SU-DHL-6 (cell line): ENCODE measurements at regions not wholly inside any gene's neighbourhood (a gene's known extent, or its start where the extent isn't known, plus 50 kb on each side); places are given as distances from the start of the nearest gene placed in this dataset.

Source experiments
- H2AFZ ChIP-seq: fragments of 200-600 bp; sonication (generic); 2 replicates; pipeline ENCODE4 v1.6.1; 2014; ENCODE audit warnings: low read depth, mild to moderate bottlenecking, moderate library complexity, mixed read lengths, antibody characterized with exemption, low read length; ENCODE audit not compliant: severe bottlenecking
- H3F3A ChIP-seq: fragments of 200-600 bp; shearing (Covaris generic); 2 replicates; pipeline ENCODE4 v1.6.0; 2016; ENCODE audit warnings: antibody characterized with exemption, mild to moderate bottlenecking; ENCODE audit not compliant: insufficient read depth
- H3K27ac ChIP-seq: fragments of 200-600 bp; sonication (generic); 2 replicates; pipeline ENCODE4 v1.5.1; 2016; ENCODE audit warnings: low read depth, mild to moderate bottlenecking, low read length, moderate library complexity, mixed read lengths
- H3K27me3 ChIP-seq: fragments of 200-600 bp; sonication (generic), shearing (Covaris generic); 2 replicates; pipeline ENCODE4 v1.6.0; 2014; ENCODE audit warnings: mild to moderate bottlenecking, low read length
- H3K36me3 ChIP-seq: fragments of 200-600 bp; sonication (generic); 2 replicates; pipeline ENCODE4 v1.6.1; 2014; ENCODE audit warnings: mild to moderate bottlenecking, low read length, mixed read lengths
- H3K4me2 ChIP-seq: fragments of 300-600, 200-600 bp; shearing (Covaris generic), sonication (generic); 2 replicates; pipeline ENCODE4 v1.6.0; 2014; ENCODE audit warnings: low read length, low read depth, mild to moderate bottlenecking; ENCODE audit not compliant: poor library complexity, severe bottlenecking
- H3K4me3 ChIP-seq: fragments of 200-600 bp; sonication (generic); 2 replicates; pipeline ENCODE4 v1.5.1; 2014; ENCODE audit warnings: antibody characterized with exemption, low read length, mild to moderate bottlenecking, mixed read lengths; ENCODE audit not compliant: insufficient read depth, poor library complexity, severe bottlenecking
- H3K79me2 ChIP-seq: fragments of 200-600 bp; sonication (generic); 2 replicates; pipeline ENCODE4 v1.6.1; 2014; ENCODE audit warnings: mild to moderate bottlenecking, low read length, moderate library complexity; ENCODE audit not compliant: insufficient read depth
- H3K9ac ChIP-seq: fragments of 200-600 bp; sonication (generic); 2 replicates; pipeline ENCODE4 v1.7.0; 2014; ENCODE audit warnings: mild to moderate bottlenecking, low read length
- H3K9me2 ChIP-seq: fragments of 200-600 bp; sonication (generic); replicated peaks from 2 replicates; pipeline ENCODE4 v1.6.1; 2014; ENCODE audit warnings: low read length; ENCODE audit not compliant: insufficient read depth
- H3K9me3 ChIP-seq: fragments of 200-600 bp; sonication (generic); 2 replicates; pipeline ENCODE4 v1.6.1; 2014; ENCODE audit warnings: low read length, mixed read lengths; ENCODE audit not compliant: insufficient read depth
- H4K20me1 ChIP-seq: fragments of 200-600 bp; sonication (generic); 2 replicates; pipeline ENCODE4 v1.6.1; 2014; ENCODE audit warnings: low read depth, mild to moderate bottlenecking, antibody characterized with exemption, low read length, moderate library complexity, mixed read lengths
- EZH2phosphoT487 ChIP-seq: fragments of 200-600 bp; sonication (generic), shearing (Covaris generic); conservative IDR thresholded peaks from 2 replicates; pipeline ENCODE4 v1.6.1; 2018; ENCODE audit warnings: mild to moderate bottlenecking, antibody characterized with exemption, low read length, moderate library complexity, mixed read lengths
- TF ChIP-seq, protein P1 (sequence below): fragments of 200-600 bp; sonication (generic); IDR thresholded peaks from one replicate; pipeline ENCODE4 v1.5.1; 2017; ENCODE audit warnings: antibody characterized with exemption, mild to moderate bottlenecking, low read length, moderate library complexity; ENCODE audit not compliant: insufficient read depth, poor library complexity, severe bottlenecking

DNA sequence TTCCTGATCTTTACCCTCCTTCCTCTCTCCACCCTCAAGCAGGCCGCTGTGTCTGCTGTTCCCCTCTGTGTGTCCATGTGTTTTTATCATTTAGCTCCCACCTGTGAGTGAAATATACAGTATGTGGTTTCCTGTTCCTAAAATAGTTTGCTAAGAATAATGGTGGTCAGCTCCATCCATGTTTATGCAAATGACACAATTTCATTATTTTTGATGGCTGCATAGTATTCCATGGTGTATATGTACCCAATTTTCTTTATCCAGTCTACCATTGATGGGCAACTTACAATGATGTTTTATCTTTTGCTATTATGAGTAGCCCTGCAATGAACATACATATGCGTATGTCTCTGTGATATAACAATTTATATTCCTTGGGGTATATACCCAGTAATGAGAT, 133.4 kb upstream of the RGS18 start:
- H3K27ac ChIP-seq: no peak overlapping the region

DNA sequence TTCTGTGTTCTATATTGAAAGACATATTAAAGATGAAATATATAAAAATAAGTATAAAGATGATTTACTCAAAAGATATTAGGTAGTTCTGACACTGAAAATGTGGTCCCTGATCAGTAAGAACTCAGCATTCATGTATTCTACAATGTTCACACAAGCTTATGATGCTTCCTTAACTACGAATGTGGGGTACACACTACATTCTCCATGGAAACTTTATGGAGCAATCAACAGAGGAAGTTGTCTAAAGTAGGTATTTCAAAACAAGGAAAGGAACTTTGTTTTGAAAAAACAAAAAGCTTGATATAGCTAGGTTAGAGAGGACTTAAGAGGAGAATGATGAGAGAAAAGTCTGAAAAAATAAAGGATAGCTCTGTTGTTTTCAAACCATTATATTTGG, 119.7 kb upstream of the RGS18 start:
- no peaks in the 10 kb centered on the region for H3K27me3 ChIP-seq
- no peaks in the 10 kb centered on the region for H4K20me1 ChIP-seq
- no peak overlapping the region for H3K4me2 ChIP-seq
- no peak overlapping the region for H3K27ac ChIP-seq
- H3K79me2 ChIP-seq: no peaks in the 10 kb centered on the region
- no peaks in the 10 kb centered on the region for H3F3A ChIP-seq
- H3K4me3 ChIP-seq: no peak overlapping the region
- H3K9me2 ChIP-seq: no peaks in the 10 kb centered on the region
- no peak overlapping the region for H3K9ac ChIP-seq
- H3K9me3 ChIP-seq: no peaks in the 10 kb centered on the region; the same call in 1 of the 2 replicates
- TF ChIP-seq, protein P1, sequence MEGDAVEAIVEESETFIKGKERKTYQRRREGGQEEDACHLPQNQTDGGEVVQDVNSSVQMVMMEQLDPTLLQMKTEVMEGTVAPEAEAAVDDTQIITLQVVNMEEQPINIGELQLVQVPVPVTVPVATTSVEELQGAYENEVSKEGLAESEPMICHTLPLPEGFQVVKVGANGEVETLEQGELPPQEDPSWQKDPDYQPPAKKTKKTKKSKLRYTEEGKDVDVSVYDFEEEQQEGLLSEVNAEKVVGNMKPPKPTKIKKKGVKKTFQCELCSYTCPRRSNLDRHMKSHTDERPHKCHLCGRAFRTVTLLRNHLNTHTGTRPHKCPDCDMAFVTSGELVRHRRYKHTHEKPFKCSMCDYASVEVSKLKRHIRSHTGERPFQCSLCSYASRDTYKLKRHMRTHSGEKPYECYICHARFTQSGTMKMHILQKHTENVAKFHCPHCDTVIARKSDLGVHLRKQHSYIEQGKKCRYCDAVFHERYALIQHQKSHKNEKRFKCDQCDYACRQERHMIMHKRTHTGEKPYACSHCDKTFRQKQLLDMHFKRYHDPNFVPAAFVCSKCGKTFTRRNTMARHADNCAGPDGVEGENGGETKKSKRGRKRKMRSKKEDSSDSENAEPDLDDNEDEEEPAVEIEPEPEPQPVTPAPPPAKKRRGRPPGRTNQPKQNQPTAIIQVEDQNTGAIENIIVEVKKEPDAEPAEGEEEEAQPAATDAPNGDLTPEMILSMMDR: no peak
- TF ChIP-seq EZH2phosphoT487: no peak
- H2AFZ ChIP-seq: no peak overlapping the region
- H3K36me3 ChIP-seq: no peaks in the 10 kb centered on the region

More for the DNA sequence above, 133.4 kb upstream of the RGS18 start:
- Histone ChIP-seq H3K4me3 (no peak overlapping the region), H3K36me3 (no peaks in the 10 kb centered on the region), H3K4me2 (no peak overlapping the region), H3F3A (no peaks in the 10 kb centered on the region), H3K27me3 (no peaks in the 10 kb centered on the region), H3K79me2 (no peaks in the 10 kb centered on the region), H3K9me3 (no peaks in the 10 kb centered on the region), H3K9ac (no peak overlapping the region), H3K9me2 (no peaks in the 10 kb centered on the region), H4K20me1 (no peaks in the 10 kb centered on the region), H2AFZ (no peak overlapping the region)
- TF ChIP-seq, protein P1: no peak
- TF ChIP-seq EZH2phosphoT487: no peak

DNA sequence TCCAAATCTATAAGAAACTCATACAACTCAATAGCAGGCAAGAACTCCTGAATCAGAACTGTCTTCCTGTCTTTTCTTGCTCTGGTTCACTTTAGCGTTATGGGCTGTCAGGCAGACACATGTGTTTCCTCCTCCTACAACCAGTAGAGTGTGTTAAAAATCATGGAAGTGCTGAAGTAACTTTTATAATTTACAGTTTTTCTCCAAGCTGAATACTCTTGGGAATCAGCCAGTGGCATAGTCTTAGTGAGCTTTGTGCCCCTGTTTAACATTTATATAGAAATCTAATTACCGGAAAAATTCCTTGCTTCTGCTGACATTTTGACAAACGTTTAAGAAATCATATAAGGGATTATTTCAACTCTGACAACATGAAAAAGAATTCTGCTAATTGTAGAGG, 113.1 kb upstream of the RGS18 start:
- H3K9ac ChIP-seq: no peak overlapping the region
- no peaks in the 10 kb centered on the region for H3F3A ChIP-seq
- H3K9me2 ChIP-seq: no peaks in the 10 kb centered on the region
- H3K9me3 ChIP-seq: no peaks in the 10 kb centered on the region
- no peaks in the 10 kb centered on the region for H4K20me1 ChIP-seq
- no peaks in the 10 kb centered on the region for H3K36me3 ChIP-seq
- H3K79me2 ChIP-seq: no peaks in the 10 kb centered on the region
- TF ChIP-seq, protein P1: no peak
- TF ChIP-seq EZH2phosphoT487: no peak
- no peak overlapping the region for H3K27ac ChIP-seq
- no peak overlapping the region for H3K4me3 ChIP-seq
- no peak overlapping the region for H3K4me2 ChIP-seq
- H2AFZ ChIP-seq: no peak overlapping the region
- no peaks in the 10 kb centered on the region for H3K27me3 ChIP-seq

DNA sequence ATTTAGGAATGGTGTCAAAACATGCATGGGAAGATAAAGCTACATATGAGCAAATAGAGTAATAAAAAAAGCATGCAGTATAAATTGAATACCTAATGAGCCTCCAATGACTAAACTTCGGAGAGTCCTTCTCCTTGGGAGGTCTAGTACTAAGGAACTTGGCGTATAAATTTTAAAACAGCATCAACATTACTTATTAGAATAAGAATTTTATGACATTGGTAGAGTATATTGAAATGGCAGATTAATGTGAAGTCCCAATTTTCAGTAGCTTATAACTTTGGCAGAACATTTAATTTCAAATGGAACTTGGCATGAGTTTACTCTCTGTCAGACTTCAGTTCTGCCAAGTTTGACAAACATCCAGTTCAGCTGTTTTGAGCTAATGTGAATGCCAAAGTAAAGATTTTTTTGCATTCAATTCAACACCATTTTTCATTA, 104.7 kb upstream of the RGS18 start:
- no peaks in the 10 kb centered on the region for H3K9me2 ChIP-seq
- H3K27me3 ChIP-seq: no peaks in the 10 kb centered on the region
- TF ChIP-seq EZH2phosphoT487: no peak
- TF ChIP-seq, protein P1: no peak
- no peak overlapping the region for H2AFZ ChIP-seq
- no peak overlapping the region for H3K4me3 ChIP-seq
- H3K4me2 ChIP-seq: no peak overlapping the region
- H3F3A ChIP-seq: no peaks in the 10 kb centered on the region
- no peaks in the 10 kb centered on the region for H3K9me3 ChIP-seq
- no peaks in the 10 kb centered on the region for H3K36me3 ChIP-seq
- H4K20me1 ChIP-seq: no peaks in the 10 kb centered on the region
- no peak overlapping the region for H3K27ac ChIP-seq
- H3K9ac ChIP-seq: no peak overlapping the region
- no peaks in the 10 kb centered on the region for H3K79me2 ChIP-seq
